Immature natural killer cell (primary cell): ENCODE measurements at regions not wholly inside any gene's neighbourhood (a gene's known extent, or its start where the extent isn't known, plus 50 kb on each side); places are given as distances from the start of the nearest gene placed in this dataset.
"Not testable (repeated sequence)": the region's sequence is repeated elsewhere in the genome, so short reads cannot be mapped to it uniquely, and the experiment has no call there.

Source experiments
- DNase-seq, 3 donors: peaks; one replicate each; pipeline ENCODE4 v3.0.0; 2022; ENCODE audit warnings: mixed read lengths in 1 of 3
- H3K27ac Mint-ChIP-seq, 6 donors: one replicate each; pipeline ENCODE4 v1.8.0; 2020; ENCODE audit warnings: mixed read lengths in 6 of 6, mild to moderate bottlenecking in 5 of 6, inconsistent platforms in 4 of 6, moderate library complexity in 3 of 6
- H3K27me3 Mint-ChIP-seq, 3 donors: one replicate each; pipeline ENCODE4 v1.8.0; 2020 to 2021; ENCODE audit warnings: low read depth in 3 of 3, mild to moderate bottlenecking in 3 of 3, mixed read lengths in 3 of 3, moderate library complexity in 3 of 3, inconsistent platforms in 1 of 3
- H3K36me3 Mint-ChIP-seq, 3 donors: one replicate each; pipeline ENCODE4 v1.8.0; 2020; ENCODE audit warnings: mixed read lengths in 3 of 3, inconsistent platforms in 2 of 3, mild to moderate bottlenecking in 2 of 3
- H3K4me1 Mint-ChIP-seq, 2 donors: one replicate each; pipeline ENCODE4 v1.8.0; 2020; ENCODE audit warnings: inconsistent platforms in 2 of 2, mild to moderate bottlenecking in 2 of 2, mixed read lengths in 2 of 2, moderate library complexity in 1 of 2
- H3K4me3 Mint-ChIP-seq, 5 donors: one replicate each; pipeline ENCODE4 v1.8.0; 2020; ENCODE audit warnings: mild to moderate bottlenecking in 5 of 5, mixed read lengths in 5 of 5, inconsistent platforms in 3 of 5, moderate library complexity in 3 of 5
- H3K9me3 Mint-ChIP-seq, 6 donors: one replicate each; pipeline ENCODE4 v1.8.0; 2020; ENCODE audit warnings: mild to moderate bottlenecking in 6 of 6, mixed read lengths in 6 of 6, inconsistent platforms in 4 of 6, moderate library complexity in 3 of 6

- no peak for DNase-seq
- Mint-ChIP-seq H3K9me3 (peaks cover 0 to 8% (median 2%) of the 10 kb centered on the region in 6 donors), H3K4me3 (no peak overlapping the region), H3K27ac (no peak overlapping the region), H3K4me1 (peaks cover 30 to 42% of the 10 kb centered on the region in 2 donors), H3K27me3 (peaks cover 0 to 2% (median 0%) of the 10 kb centered on the region in 3 donors), H3K36me3 (peaks cover 18 to 27% (median 20%) of the 10 kb centered on the region in 3 donors)
Observed at GRCh38 chr21:28696844-28697410, 295.8 kb downstream of the LTN1 start.

DNA sequence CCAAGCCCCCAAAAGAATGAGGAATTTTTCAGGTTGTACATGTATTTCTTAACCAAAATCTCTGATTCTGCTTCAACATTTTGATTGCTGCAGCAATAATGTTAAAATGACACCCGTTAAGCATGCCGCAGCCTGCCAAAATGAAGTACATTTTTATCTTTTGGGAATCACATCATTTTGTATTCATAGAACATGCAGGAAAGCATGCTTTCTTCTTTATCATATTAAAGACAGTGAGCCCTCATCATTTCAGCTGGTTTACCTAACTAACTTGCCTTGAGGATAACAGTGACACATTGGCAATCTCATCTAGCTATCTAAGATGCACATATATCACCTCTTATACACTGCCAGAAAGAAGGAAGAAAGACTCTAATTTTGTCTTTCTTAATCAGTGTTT, 299.2 kb downstream of the LTN1 start:
- Mint-ChIP-seq H3K27me3 (no peaks in the 10 kb centered on the region), H3K36me3 (peaks cover 12 to 22% (median 16%) of the 10 kb centered on the region in 3 donors), H3K4me3 (no peak overlapping the region), H3K27ac (no peak overlapping the region), H3K9me3 (peaks cover 0 to 8% (median 0%) of the 10 kb centered on the region in 6 donors), H3K4me1 (peaks cover 22 to 28% of the 10 kb centered on the region in 2 donors)
- no peak for DNase-seq

DNA sequence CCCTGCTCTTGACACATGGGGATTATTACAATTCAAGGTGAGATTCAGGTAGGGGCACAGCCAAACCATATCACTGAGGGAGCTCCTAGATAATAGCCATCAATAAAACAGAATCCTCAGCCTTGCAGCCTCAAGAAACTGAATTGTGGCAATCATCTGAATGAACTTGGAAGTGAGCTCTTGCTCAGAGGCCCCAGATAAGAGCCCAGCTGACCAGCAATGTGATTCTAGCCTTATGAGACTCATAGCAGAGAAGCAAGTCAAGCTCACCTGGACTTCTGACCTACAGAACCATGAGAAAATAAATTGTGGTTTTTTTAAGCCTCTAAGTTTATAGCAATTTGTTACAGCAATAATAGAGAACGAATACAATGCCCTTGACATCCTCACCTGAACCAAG, 302.5 kb downstream of the LTN1 start:
- no peak for DNase-seq
- no peaks in the 10 kb centered on the region for H3K27me3 Mint-ChIP-seq
- H3K9me3 Mint-ChIP-seq = peaks cover 0 to under 1% (median 0%) of the 10 kb centered on the region in 6 donors
- peaks cover 17 to 21% of the 10 kb centered on the region in 2 donors for H3K4me1 Mint-ChIP-seq
- H3K36me3 Mint-ChIP-seq = peaks cover 1 to 10% (median 3%) of the 10 kb centered on the region in 3 donors
- peak overlapping the region in 1 of 6 donors; percentile 7 for H3K27ac Mint-ChIP-seq
- no peak overlapping the region for H3K4me3 Mint-ChIP-seq

DNA sequence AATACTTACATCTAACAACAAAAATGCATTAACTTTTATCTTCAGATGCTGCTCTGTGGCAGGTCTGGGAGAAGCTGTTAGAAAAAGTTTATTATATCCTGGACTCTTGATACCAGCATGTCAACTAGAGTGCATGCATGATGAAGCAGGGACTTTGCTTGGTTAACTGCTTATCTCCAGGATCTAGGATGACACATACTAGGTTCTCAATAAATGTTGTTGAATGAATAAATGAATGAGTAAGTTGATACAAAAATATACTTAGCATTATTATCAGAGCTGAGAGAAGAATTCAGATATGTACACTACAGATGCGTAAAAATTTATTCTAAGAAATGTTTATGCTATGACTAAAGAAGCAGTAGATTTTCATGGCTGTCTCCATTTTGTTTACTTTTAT, 304.3 kb downstream of the LTN1 start:
- peaks cover 17 to 21% of the 10 kb centered on the region in 2 donors for H3K4me1 Mint-ChIP-seq
- H3K36me3 Mint-ChIP-seq = peaks cover 0 to 3% (median 0%) of the 10 kb centered on the region in 3 donors
- no peaks in the 10 kb centered on the region for H3K27me3 Mint-ChIP-seq
- no peak overlapping the region for H3K27ac Mint-ChIP-seq
- no peak overlapping the region for H3K4me3 Mint-ChIP-seq
- DNase-seq = no peak
- H3K9me3 Mint-ChIP-seq = no peaks in the 10 kb centered on the region

DNA sequence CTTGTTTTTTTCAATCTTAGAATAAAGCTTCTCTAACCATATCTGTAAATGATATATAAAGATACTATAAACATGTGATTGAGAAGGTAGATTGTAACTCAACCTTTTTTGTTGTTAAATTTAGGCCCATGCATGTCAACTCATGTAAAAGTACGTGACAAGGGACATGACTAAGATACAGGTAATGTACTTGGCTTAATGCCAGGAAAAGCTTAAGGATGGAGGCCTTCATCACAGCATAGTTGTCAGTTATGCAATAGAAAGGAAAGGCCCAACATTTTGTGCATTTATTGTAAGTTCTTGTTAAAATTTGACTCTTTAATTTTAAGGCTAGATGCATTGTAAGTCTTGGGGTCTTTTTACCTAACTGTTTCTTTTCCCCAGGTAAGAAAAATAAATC, 305.1 kb downstream of the LTN1 start:
- Mint-ChIP-seq H3K9me3 (no peaks in the 10 kb centered on the region), H3K4me1 (peaks cover 15 to 21% of the 10 kb centered on the region in 2 donors), H3K4me3 (no peak overlapping the region), H3K27ac (no peak overlapping the region), H3K36me3 (peaks cover 0 to 3% (median 3%) of the 10 kb centered on the region in 3 donors), H3K27me3 (no peaks in the 10 kb centered on the region)
- no peak for DNase-seq

DNA sequence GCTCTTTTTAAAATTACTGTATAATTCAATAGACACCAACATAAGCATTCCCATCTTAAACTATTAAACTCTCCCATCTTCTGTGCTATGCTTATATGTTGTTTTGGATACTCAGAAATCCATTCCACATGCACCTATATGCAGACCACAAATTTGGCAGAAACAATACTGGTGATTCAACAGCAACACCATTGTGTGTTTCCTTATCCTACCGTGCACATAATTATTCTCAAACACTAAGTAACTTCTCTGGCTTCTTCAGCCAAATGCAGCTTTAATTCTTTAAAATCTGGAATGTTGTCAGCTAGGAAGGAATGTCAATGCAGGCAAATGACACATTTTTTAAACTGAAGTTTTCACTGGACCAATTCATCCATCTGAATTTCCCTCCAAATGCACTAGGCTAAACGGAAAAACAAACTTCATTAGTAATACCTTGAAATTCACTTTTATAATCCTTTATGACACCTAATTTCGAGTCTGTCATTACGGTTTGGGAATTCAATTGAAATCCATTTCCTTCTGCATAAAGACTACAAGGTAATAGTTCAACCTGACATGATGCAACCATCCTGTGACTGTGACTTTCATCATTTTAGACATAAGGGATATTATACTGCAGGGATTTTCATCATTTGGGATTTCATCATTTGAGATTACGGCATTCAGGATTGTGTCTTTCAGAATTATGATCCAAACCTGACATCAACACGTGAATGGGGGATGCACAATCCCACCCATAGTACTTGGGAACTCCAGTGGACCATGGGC, 308.5 kb downstream of the LTN1 start:
- no peak overlapping the region for H3K4me3 Mint-ChIP-seq
- H3K27me3 Mint-ChIP-seq = no peaks in the 10 kb centered on the region
- no peak for DNase-seq
- H3K36me3 Mint-ChIP-seq = peaks cover 2 to 3% (median 3%) of the 10 kb centered on the region in 3 donors
- H3K27ac Mint-ChIP-seq = no peak overlapping the region
- peaks cover 10 to 15% of the 10 kb centered on the region in 2 donors for H3K4me1 Mint-ChIP-seq
- peaks cover 0 to 2% (median 0%) of the 10 kb centered on the region in 6 donors for H3K9me3 Mint-ChIP-seq

GRCh38 chr21:28682884-28683283, 309.8 kb downstream of the LTN1 start:
- H3K27ac Mint-ChIP-seq, H3K4me3 Mint-ChIP-seq, H3K9me3 Mint-ChIP-seq, H3K27me3 Mint-ChIP-seq, DNase-seq: not testable (repeated sequence)
- peaks cover 19 to 27% of the 10 kb centered on the region in 2 donors for H3K4me1 Mint-ChIP-seq
- peaks cover 3 to 12% (median 8%) of the 10 kb centered on the region in 3 donors for H3K36me3 Mint-ChIP-seq

DNA sequence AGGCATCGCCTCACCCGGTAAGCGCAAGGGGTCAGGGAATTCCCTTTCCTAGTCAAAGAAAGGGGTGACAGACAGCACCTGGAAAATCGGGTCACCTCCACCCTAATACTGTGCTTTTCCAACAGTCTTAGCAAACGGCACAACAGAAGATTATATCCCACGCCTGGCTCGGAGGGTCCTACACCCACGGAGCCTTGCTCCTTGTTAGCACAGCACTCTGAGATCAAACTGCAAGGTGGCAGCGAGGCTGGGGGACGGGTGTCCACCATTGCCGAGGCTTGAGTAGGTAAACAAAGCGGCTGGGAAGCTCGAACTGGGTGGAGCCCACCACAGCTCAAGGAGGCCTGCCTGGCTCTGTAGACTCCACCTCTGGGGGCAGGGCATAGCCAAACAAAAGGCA, 315.6 kb downstream of the LTN1 start:
- H3K9me3 Mint-ChIP-seq, DNase-seq, H3K27me3 Mint-ChIP-seq, H3K27ac Mint-ChIP-seq, H3K4me3 Mint-ChIP-seq: not testable (repeated sequence)
- H3K4me1 Mint-ChIP-seq = peaks cover 37 to 56% of the 10 kb centered on the region in 2 donors
- H3K36me3 Mint-ChIP-seq = peaks cover 0 to 21% (median 11%) of the 10 kb centered on the region in 3 donors

- Mint-ChIP-seq H3K4me3 (no peak overlapping the region), H3K27me3 (peaks cover 0 to 6% (median 2%) of the 10 kb centered on the region in 3 donors), H3K9me3 (peaks cover 0 to 5% (median 2%) of the 10 kb centered on the region in 6 donors), H3K36me3 (peaks cover 7 to 28% (median 21%) of the 10 kb centered on the region in 3 donors), H3K27ac (peak overlapping the region in 1 of 6 donors; percentile 12), H3K4me1 (peaks cover 46 to 69% of the 10 kb centered on the region in 2 donors)
- no peak for DNase-seq
Observed at GRCh38 chr21:28675331-28676041, 317.2 kb downstream of the LTN1 start.

DNA sequence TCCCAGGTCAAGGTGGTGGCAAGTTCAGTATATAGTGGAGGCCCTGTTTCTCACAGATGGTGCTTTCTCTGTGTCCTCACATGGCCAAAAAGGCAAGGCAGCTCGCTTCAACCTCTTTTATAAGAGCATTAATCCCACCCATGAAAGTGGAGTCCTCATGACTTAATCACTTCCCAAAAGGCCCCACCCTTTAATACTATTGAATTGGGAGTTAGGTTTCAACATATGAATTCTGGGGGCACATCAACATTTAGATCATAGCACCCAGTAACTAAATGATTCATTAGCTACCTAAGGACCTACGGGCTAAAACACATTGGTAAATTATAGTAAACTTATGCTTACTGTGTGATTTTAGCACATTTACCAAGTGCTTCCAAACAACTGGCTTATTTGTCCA, 317.9 kb downstream of the LTN1 start:
- Mint-ChIP-seq H3K4me1 (peaks cover 50 to 76% of the 10 kb centered on the region in 2 donors), H3K27me3 (peaks cover 0 to 6% (median 2%) of the 10 kb centered on the region in 3 donors), H3K9me3 (peaks cover 0 to 5% (median 2%) of the 10 kb centered on the region in 6 donors), H3K4me3 (no peak overlapping the region), H3K27ac (peak overlapping the region in 1 of 6 donors; percentile 67), H3K36me3 (peaks cover 10 to 29% (median 24%) of the 10 kb centered on the region in 3 donors)
- no peak for DNase-seq

GRCh38 chr21:28671549-28672195, 321.0 kb downstream of the LTN1 start:
- H3K27me3 Mint-ChIP-seq = peaks cover 0 to 6% (median 2%) of the 10 kb centered on the region in 3 donors
- DNase-seq = no peak
- no peaks in the 10 kb centered on the region for H3K9me3 Mint-ChIP-seq
- H3K4me3 Mint-ChIP-seq = no peak overlapping the region
- H3K27ac Mint-ChIP-seq = peak overlapping the region in 2 of 6 donors; percentile 30 to 55
- peaks cover 49 to 74% of the 10 kb centered on the region in 2 donors for H3K4me1 Mint-ChIP-seq
- H3K36me3 Mint-ChIP-seq = peaks cover 16 to 28% (median 24%) of the 10 kb centered on the region in 3 donors

- DNase-seq = no peak
- Mint-ChIP-seq H3K4me3 (peak overlapping the region in 1 of 5 donors; percentile 22), H3K4me1 (peaks cover 37 to 59% of the 10 kb centered on the region in 2 donors), H3K36me3 (peaks cover 16 to 19% (median 18%) of the 10 kb centered on the region in 3 donors), H3K27me3 (peaks cover 0 to 6% (median 2%) of the 10 kb centered on the region in 3 donors), H3K27ac (peak overlapping the region in 4 of 6 donors; percentile 14 to 37 (median 28)), H3K9me3 (no peaks in the 10 kb centered on the region)
Observed at GRCh38 chr21:28669971-28670653, 322.6 kb downstream of the LTN1 start.

DNA sequence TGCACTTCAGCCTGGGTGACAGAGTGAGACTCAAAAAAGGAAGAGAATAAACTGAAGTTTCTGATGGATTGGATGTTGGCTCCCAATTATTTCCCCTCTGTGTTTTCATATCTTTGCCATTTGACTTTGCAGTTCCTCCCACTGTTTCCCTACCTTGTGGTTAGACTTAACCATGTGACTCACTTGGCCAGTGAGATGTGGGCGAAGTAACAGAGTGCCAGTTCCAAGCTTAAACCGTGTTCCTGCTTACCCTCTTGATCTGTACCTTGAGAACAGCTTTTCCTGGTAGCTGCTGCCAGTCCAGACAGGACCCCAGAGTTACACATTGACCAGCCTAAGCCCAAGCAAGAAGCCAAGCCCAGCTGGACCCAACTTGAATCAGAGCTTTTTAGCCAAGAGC, 323.4 kb downstream of the LTN1 start:
- H3K27ac Mint-ChIP-seq = peak overlapping the region in 3 of 6 donors; percentile 23 to 41 (median 27)
- H3K4me1 Mint-ChIP-seq = peaks cover 33 to 52% of the 10 kb centered on the region in 2 donors
- H3K36me3 Mint-ChIP-seq = peaks cover 16 to 21% (median 19%) of the 10 kb centered on the region in 3 donors
- DNase-seq = no peak
- H3K9me3 Mint-ChIP-seq = no peaks in the 10 kb centered on the region
- H3K27me3 Mint-ChIP-seq = peaks cover 0 to 3% (median 2%) of the 10 kb centered on the region in 3 donors
- peak overlapping the region in 1 of 5 donors; percentile 45 for H3K4me3 Mint-ChIP-seq
